Activated CD4-positive, alpha-beta T cell treated with anti-CD3 and anti-CD28 coated beads, Interleukin-2, amount 10 ng/mL, durations not matched to agents 7 days and 5 days (primary cell): ENCODE measurements at regions not wholly inside any gene's neighbourhood (a gene's known extent, or its start where the extent isn't known, plus 50 kb on each side); places are given as distances from the start of the nearest gene placed in this dataset.

Experiments
- CTCF ChIA-PET: fragments of 350-600 bp; sonication (Branson Sonifier 250); formaldehyde crosslinking; loops from one replicate; lab custom pipeline; 2021; ENCODE audit warnings: antibody characterized with exemption; lab: Charles Lee
- POLR2A ChIA-PET: fragments of 350-600 bp; sonication (Branson Sonifier 250); formaldehyde crosslinking; loops from one replicate; lab custom pipeline; 2021; ENCODE audit warnings: antibody characterized with exemption; lab: Charles Lee
- DNase-seq: peaks from one replicate; pipeline ENCODE4 v3.0.0-alpha.2; 2020
- H3K27ac Mint-ChIP-seq: one replicate; pipeline ENCODE4 v1.8.0; 2021; ENCODE audit warnings: mild to moderate bottlenecking, moderate library complexity, mixed read lengths
- H3K27me3 Mint-ChIP-seq: one replicate; pipeline ENCODE4 v1.8.0; 2021; ENCODE audit warnings: mixed read lengths
- H3K36me3 Mint-ChIP-seq: one replicate; pipeline ENCODE4 v1.8.0; 2021; ENCODE audit warnings: low read depth, mixed read lengths
- H3K4me1 Mint-ChIP-seq: one replicate; pipeline ENCODE4 v1.8.0; 2021; ENCODE audit warnings: mixed read lengths
- H3K4me3 Mint-ChIP-seq: one replicate; pipeline ENCODE4 v1.8.0; 2021; ENCODE audit warnings: mild to moderate bottlenecking, moderate library complexity, mixed read lengths
- H3K9me3 Mint-ChIP-seq: one replicate; pipeline ENCODE4 v1.8.0; 2021; ENCODE audit warnings: mixed read lengths

DNA sequence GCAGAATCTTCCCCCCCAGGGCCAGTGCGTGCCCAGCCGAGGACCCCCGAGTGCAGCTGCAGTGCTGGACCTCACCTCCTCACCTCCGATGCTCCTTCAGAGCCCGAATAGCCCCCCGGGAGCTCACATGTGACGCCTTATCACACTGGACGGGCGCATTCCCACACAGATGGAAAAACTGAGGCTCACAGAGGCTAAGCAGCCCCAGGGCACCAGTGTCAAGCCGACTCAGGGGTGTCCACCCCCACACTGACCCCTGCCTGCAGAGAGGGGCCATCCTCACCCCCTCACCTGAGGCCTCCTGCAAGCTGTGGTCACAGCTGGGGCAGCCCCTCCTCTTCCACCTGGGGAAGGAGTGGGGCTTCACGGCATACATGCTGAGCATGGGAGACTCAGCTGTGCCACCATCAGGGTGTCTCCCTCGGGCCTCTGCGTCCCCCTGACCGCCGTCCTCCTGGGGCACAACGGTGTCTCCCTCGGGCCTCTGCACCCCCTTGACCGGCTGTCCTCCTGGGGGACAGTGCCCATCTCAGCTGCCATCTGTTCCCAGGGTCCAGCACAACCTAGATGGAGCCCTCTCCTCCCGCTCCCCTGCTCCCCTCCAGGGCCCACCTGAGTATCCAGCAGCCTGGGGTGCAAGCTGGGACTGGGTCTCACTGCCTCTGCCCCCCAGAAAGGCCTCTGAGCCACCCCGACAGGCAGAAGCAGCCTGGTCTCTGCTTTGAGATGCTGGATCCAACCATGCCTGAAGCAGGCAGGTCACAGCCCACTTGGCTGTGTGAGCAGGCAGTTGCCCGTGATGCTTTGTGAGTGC, 85.3 kb upstream of the NKX1-1 start:
- Mint-ChIP-seq H3K27me3 (peaks cover 1% of the 10 kb centered on the region), H3K4me3 (no peak overlapping the region), H3K36me3 (no peaks in the 10 kb centered on the region), H3K27ac (no peak overlapping the region), H3K9me3 (peaks cover 6% of the 10 kb centered on the region), H3K4me1 (no peaks in the 10 kb centered on the region)
- CTCF ChIA-PET: interaction anchor here (1.1 kb wide), 1 partner anchor 10 kb away, joined by 3 read pairs; no protein-coding TSS in a partner anchor
- POLR2A ChIA-PET: no interaction called here
- DNase-seq: no peak

DNA sequence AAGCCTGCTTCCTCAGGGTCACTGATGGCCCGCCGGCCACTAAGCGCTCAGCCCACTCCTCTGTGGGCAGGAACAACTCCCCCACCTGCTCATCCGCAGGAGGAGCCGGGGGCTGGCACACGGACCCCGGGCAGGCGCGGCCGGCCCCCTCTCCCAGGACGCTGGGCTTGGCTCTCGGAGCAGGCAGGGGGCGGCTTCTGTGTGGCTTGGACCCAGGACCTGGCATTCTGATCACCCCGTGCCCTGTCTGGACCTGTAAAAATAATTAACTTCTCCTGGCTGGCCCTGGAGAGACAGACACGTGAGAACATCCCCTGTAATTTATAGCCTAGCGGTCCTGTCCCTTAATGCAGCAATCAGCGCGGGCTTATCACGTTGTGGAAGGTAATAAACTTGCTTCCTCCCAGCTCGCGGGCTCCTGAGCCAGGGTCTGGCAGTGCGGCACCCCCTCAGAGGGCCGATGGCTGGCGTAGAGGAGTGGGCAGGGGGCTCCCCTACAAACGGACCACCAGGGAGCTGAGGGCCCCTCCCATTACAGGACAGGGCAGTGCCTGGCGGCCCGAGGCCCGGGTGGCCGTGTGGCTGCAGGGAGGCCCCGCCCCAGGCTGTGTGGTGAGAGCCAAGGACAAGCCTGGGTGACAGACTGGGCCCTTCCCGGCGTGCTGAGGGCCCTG, 84.5 kb upstream of the NKX1-1 start:
- no peak for DNase-seq
- ChIA-PET CTCF (interaction anchor here (1.1 kb wide), 1 partner anchor 11 kb away, joined by 3 read pairs; no protein-coding TSS in a partner anchor), POLR2A (no interaction called here)

DNA sequence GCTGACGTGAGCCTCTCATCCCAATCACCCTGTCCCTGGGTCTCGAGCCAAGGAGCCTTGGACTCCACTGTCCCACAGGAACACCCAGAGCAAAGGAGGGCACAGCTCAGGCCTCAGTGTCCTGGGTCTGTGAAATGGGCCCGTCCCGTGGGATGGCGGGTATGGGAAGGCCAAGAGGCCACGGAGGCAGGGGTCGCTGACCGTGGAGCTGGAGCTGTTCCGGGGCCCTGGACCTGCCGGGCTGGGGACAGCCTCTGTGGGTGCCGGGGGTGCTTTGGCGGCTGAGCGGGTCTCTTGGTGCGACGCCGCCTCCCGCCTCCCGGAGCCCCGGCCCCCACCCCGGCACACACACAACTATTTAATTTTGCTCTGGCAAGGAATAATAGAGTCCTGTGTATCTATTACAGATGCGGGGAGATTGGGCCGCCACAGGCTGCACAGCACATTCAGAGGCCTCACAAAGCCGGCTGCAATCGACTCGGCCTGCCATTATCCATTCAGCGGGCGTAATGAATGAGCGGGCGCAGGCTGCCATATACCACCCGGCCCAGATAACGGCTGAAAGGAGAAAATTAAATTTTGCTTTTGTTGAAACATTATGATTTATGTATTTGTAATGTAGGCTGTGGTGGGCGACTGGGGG, 83.9 kb upstream of the NKX1-1 start:
- Mint-ChIP-seq H3K27ac (no peak overlapping the region), H3K4me1 (no peaks in the 10 kb centered on the region), H3K27me3 (peaks cover 6% of the 10 kb centered on the region), H3K36me3 (no peaks in the 10 kb centered on the region), H3K4me3 (no peak overlapping the region), H3K9me3 (peaks cover 19% of the 10 kb centered on the region)
- DNase-seq: no peak
- ChIA-PET POLR2A (no interaction called here), CTCF (no interaction called here)

More for the DNA sequence above, 84.5 kb upstream of the NKX1-1 start:
- H3K36me3 Mint-ChIP-seq: no peaks in the 10 kb centered on the region
- no peak overlapping the region for H3K27ac Mint-ChIP-seq
- no peaks in the 10 kb centered on the region for H3K4me1 Mint-ChIP-seq
- H3K27me3 Mint-ChIP-seq: peaks cover 6% of the 10 kb centered on the region
- H3K9me3 Mint-ChIP-seq: peaks cover 13% of the 10 kb centered on the region
- H3K4me3 Mint-ChIP-seq: no peak overlapping the region

DNA sequence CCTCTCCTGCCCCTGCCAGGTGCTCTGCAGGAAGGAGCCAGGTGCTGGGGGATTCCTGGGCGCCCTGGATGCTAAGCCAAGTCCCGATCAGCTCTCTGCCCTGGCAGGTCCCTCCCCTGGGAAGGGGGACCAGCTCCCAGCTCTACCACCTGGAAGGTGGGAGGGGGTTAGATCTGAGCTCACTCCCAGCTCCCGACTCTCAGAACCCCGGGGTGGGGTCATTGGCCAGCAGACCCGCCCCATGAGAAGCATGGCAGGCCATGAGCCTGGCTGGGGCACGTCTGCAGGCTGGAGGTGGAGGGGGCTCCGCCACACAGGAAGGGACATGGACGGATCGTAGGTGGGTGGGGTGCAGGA, 83.4 kb upstream of the NKX1-1 start:
- no peaks in the 10 kb centered on the region for H3K36me3 Mint-ChIP-seq
- no peak for DNase-seq
- ChIA-PET CTCF (no interaction called here), POLR2A (no interaction called here)
- H3K4me3 Mint-ChIP-seq: no peak overlapping the region
- H3K4me1 Mint-ChIP-seq: no peaks in the 10 kb centered on the region
- no peak overlapping the region for H3K27ac Mint-ChIP-seq
- H3K27me3 Mint-ChIP-seq: peaks cover 9% of the 10 kb centered on the region
- peaks cover 22% of the 10 kb centered on the region for H3K9me3 Mint-ChIP-seq

DNA sequence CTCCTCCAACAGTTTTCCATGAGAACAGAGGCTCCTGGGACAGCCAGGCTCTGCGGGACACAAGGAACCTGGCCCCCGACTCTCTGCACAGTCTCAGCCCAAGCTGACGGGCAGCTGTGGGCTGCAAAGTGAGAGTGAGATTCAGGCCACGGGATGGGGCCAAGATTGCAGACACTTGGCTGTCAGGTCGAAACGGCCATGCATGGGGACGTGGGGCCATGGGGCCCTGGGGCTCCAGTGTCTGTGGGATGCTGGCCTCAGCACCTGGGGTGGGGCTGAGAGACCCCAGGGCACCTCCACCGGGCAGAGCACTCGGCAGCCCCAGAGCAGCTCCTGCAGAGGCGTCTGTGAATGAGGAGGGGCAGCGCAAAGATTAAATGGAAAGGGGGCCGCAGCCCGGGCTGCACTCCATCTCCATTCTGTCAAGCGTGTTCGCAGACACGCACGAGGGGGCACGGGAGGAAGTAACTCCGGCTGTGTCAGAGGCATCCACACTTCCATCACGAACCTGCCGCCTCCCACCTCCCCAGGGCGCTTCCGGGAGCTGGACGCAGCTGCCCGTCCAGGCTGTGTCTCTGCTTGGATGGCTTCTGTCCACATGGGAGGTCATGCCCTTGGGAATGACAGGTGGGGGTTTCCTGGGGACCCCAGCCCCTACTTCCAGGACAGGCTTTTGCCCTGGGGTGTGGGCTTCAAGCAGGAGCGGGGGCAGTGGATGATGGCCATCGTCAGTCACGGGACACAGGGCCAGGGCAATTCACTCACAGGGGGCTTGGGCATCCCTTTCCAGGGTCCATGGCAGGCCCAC, 82.8 kb upstream of the NKX1-1 start:
- ChIA-PET CTCF (interaction anchor here (1.3 kb wide), 1 partner anchor 9 kb away, joined by 4 read pairs; no protein-coding TSS in a partner anchor), POLR2A (no interaction called here)
- no peak overlapping the region for H3K27ac Mint-ChIP-seq
- no peaks in the 10 kb centered on the region for H3K4me1 Mint-ChIP-seq
- H3K36me3 Mint-ChIP-seq: no peaks in the 10 kb centered on the region
- DNase-seq: no peak
- peaks cover 14% of the 10 kb centered on the region for H3K27me3 Mint-ChIP-seq
- H3K9me3 Mint-ChIP-seq: peaks cover 25% of the 10 kb centered on the region
- H3K4me3 Mint-ChIP-seq: no peak overlapping the region

DNA sequence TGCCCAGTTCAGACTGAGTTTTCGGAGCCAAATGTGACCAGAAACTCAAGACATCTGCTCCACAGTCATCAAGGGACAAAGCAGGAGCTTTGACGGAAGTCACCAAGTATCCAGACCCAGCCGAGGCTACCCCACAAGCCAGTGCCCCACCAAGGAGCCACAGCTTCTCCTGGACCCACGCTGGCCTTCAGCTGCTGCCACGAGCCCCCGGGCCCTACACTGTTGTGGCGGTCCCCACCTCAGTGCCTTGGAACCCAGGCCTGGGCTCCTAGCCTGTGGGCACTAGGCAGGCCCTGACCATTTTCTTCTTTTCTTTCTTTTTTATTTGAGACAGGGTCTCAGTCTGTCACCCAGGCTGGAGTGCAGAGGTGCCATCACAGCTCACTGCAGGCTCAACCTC, 82.1 kb upstream of the NKX1-1 start:
- no peak for DNase-seq
- CTCF ChIA-PET: interaction anchor here (1.3 kb wide), 1 partner anchor 9 kb away, joined by 4 read pairs; no protein-coding TSS in a partner anchor
- POLR2A ChIA-PET: no interaction called here
- peaks cover 2% of the 10 kb centered on the region for H3K36me3 Mint-ChIP-seq
- H3K27me3 Mint-ChIP-seq: peaks cover 20% of the 10 kb centered on the region
- no peaks in the 10 kb centered on the region for H3K4me1 Mint-ChIP-seq
- peaks cover 31% of the 10 kb centered on the region for H3K9me3 Mint-ChIP-seq
- H3K27ac Mint-ChIP-seq: no peak overlapping the region
- H3K4me3 Mint-ChIP-seq: no peak overlapping the region

DNA sequence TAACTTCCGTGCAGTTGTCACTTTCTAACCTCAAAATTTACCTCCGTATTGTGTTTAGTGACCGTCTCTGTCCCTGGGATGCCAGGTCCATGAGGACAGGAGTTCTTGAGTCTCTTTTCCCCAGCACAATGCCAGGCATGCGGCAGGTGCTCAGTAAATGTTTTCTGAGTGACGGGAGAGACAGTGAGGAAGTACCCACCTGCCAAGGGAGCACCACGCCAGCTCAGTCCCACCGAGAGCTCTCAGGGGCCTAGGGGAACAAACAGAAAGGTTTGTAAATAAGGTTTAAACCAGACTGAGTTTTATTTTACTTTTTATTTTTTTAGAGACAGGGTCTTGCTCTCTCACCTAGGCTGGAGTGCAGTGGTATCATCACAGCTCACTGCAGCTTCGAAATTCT, 81.5 kb upstream of the NKX1-1 start:
- Mint-ChIP-seq H3K9me3 (peaks cover 33% of the 10 kb centered on the region), H3K4me1 (no peaks in the 10 kb centered on the region), H3K4me3 (no peak overlapping the region), H3K36me3 (peaks cover 2% of the 10 kb centered on the region), H3K27ac (no peak overlapping the region), H3K27me3 (peaks cover 25% of the 10 kb centered on the region)
- ChIA-PET POLR2A (no interaction called here), CTCF (interaction anchor here (1.3 kb wide), 1 partner anchor 10 kb away, joined by 4 read pairs; no protein-coding TSS in a partner anchor)
- DNase-seq: no peak

DNA sequence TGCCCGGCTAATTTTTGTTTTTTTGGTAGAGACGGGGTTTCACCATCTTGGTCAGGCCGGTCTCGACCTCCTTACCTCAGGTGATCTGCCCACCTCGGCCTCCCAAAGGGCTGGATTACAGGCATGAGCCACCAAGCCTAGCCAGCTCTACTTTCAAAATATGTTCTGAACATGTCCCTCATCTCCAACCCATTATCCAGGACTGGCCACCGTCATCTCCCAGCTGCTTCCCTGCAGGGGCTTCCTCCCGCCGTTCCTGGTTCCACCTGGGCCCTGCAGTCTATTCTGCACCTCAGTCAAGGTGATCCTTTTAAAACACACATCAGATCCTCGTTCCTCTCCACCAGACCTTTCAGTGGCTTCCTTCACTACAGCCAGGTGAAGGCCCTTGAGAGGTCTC, 80.9 kb upstream of the NKX1-1 start:
- POLR2A ChIA-PET: no interaction called here
- no peak overlapping the region for H3K27ac Mint-ChIP-seq
- DNase-seq: no peak
- no peak overlapping the region for H3K4me3 Mint-ChIP-seq
- no peaks in the 10 kb centered on the region for H3K4me1 Mint-ChIP-seq
- H3K27me3 Mint-ChIP-seq: peaks cover 25% of the 10 kb centered on the region
- CTCF ChIA-PET: no interaction called here
- H3K36me3 Mint-ChIP-seq: peaks cover 2% of the 10 kb centered on the region
- peaks cover 33% of the 10 kb centered on the region for H3K9me3 Mint-ChIP-seq

DNA sequence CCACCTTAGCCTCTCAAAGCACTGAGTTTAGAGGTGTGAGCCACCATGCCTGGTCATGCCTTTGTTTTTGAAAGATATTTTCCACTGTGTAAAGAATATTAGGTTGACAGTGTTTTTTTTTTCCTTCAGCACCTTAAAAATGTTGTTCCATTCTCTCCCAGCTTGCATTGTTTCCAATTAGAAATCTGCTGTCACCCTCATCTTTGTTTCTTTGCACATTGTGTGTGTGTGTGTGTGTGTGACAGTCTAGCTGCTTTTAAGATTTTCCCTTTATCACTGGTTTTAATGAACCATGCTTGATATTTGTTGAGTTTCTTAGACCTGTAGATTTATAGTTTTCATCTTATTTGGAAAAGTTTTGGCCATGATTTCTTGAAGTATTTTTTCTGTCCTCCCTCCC, 79.0 kb upstream of the NKX1-1 start:
- H3K27me3 Mint-ChIP-seq: peaks cover 26% of the 10 kb centered on the region

DNA sequence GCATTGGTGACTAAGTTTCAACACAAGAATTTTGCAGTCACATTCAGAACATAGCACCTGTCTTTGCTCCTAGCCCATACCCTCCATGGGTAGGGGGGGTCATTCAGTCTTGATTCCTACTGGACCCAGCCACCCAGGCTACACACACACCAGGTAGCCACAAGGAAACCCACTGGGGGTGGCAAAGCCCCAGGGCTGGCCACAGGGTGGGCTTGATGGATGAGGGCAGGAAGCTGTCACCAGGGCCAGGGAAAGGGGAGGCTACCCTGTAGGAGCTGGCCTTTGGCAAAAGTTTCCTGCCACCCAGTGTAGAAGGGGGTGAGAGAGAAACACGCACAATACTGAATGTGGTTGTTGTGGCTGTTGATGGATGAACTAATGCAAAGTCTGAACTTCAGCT, 74.5 kb upstream of the NKX1-1 start:
- no peak overlapping the region for H3K27ac Mint-ChIP-seq
- no peaks in the 10 kb centered on the region for H3K4me1 Mint-ChIP-seq
- POLR2A ChIA-PET: no interaction called here
- H3K4me3 Mint-ChIP-seq: no peak overlapping the region
- CTCF ChIA-PET: interaction anchor here (0.6 kb wide), 1 partner anchor 160 kb away, joined by 3 read pairs; no protein-coding TSS in a partner anchor
- DNase-seq: no peak
- H3K9me3 Mint-ChIP-seq: peaks cover 27% of the 10 kb centered on the region
- peaks cover 20% of the 10 kb centered on the region for H3K27me3 Mint-ChIP-seq
- H3K36me3 Mint-ChIP-seq: peaks cover 3% of the 10 kb centered on the region

More for the DNA sequence above, 79.0 kb upstream of the NKX1-1 start:
- ChIA-PET CTCF (interaction anchor here (1.0 kb wide), 1 partner anchor 11 kb away, joined by 3 read pairs; no protein-coding TSS in a partner anchor), POLR2A (no interaction called here)
- Mint-ChIP-seq H3K4me1 (no peaks in the 10 kb centered on the region), H3K27ac (no peak overlapping the region), H3K9me3 (peaks cover 35% of the 10 kb centered on the region), H3K36me3 (peaks cover 3% of the 10 kb centered on the region), H3K4me3 (no peak overlapping the region)
- no peak for DNase-seq

DNA sequence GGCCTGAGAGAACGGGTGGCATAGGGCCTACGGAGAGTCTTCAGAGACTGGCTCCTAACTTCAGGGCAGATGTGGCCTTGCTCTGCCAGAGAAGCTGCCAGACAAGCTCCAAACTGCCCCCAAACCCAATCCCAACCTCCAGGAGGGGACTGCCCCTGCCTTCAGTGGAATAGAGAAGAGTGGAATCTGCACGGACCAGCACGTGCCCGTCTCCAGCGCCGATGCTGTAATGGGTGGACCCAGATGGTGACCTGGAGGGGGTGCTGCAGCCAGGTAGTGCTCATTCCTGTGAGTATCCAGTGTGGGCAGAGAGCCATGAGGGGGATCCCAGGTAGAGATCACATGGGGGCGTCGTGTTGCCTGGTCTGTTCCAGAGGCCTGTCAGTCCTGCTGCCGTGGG, 73.2 kb upstream of the NKX1-1 start:
- CTCF ChIA-PET: no interaction called here

DNA sequence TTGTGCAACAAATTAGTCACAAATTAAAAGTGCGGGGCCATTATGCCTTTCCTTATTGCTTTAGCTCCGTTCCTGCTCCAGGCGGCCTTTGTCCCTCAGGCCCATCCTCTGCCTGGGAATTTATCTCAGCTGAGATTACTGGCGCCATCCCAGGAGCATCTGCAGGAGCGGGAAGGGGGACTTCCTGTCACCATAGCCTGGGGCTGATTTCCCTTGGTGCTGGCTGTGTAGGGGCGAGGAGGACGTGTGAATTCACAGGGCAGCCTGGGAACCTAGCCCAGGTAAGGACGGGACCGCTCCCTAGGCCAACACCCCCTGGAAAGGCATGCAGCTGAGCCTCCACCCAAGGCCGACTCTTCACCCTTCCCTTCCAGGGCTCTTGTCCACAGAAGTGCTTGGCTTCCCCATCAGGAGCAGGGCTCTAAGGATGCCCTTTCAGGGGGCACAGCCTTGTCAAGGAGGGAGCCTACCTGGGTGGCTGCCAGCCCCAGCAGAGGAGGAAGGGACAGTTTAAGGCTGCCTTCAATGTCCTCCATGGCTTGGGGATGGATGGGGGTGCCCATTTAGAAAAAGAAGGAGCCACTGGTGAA, 72.6 kb upstream of the NKX1-1 start:
- Mint-ChIP-seq H3K4me3 (no peak overlapping the region), H3K4me1 (no peaks in the 10 kb centered on the region), H3K9me3 (peaks cover 14% of the 10 kb centered on the region), H3K27me3 (peaks cover 11% of the 10 kb centered on the region), H3K27ac (no peak overlapping the region), H3K36me3 (peaks cover 2% of the 10 kb centered on the region)
- CTCF ChIA-PET: no interaction called here
- POLR2A ChIA-PET: no interaction called here
- no peak for DNase-seq

More for the DNA sequence above, 73.2 kb upstream of the NKX1-1 start:
- Mint-ChIP-seq H3K4me1 (no peaks in the 10 kb centered on the region), H3K36me3 (peaks cover 3% of the 10 kb centered on the region), H3K27me3 (peaks cover 16% of the 10 kb centered on the region), H3K27ac (no peak overlapping the region), H3K9me3 (peaks cover 17% of the 10 kb centered on the region), H3K4me3 (no peak overlapping the region)
- DNase-seq: no peak
- POLR2A ChIA-PET: no interaction called here
